Astrocyte of the spinal cord (primary cell): ENCODE measurements at regions not wholly inside any gene's neighbourhood (a gene's known extent, or its start where the extent isn't known, plus 50 kb on each side); places are given as distances from the start of the nearest gene placed in this dataset.

Experiments used
- DNase-seq: peaks from one replicate; pipeline ENCODE4 v3.0.0; 2011; ENCODE audit warnings: low read depth, low spot score
- H3K4me3 ChIP-seq: 2 replicates; pipeline ENCODE4 v1.5.1; 2011; ENCODE audit warnings: low read depth, mild to moderate bottlenecking, low read length, moderate library complexity
- in situ Hi-C: cut with HindIII; loops from 2 replicates; pipeline ENCODE4 v1.10.0; 2017; ENCODE audit warnings: low sequenced_read_pairs
- TF ChIP-seq, protein P1 (sequence below): IDR thresholded peaks from 2 replicates; pipeline ENCODE4 v1.5.1; 2012; ENCODE audit warnings: low read depth, mild to moderate bottlenecking, low read length, inconsistent platforms

DNA sequence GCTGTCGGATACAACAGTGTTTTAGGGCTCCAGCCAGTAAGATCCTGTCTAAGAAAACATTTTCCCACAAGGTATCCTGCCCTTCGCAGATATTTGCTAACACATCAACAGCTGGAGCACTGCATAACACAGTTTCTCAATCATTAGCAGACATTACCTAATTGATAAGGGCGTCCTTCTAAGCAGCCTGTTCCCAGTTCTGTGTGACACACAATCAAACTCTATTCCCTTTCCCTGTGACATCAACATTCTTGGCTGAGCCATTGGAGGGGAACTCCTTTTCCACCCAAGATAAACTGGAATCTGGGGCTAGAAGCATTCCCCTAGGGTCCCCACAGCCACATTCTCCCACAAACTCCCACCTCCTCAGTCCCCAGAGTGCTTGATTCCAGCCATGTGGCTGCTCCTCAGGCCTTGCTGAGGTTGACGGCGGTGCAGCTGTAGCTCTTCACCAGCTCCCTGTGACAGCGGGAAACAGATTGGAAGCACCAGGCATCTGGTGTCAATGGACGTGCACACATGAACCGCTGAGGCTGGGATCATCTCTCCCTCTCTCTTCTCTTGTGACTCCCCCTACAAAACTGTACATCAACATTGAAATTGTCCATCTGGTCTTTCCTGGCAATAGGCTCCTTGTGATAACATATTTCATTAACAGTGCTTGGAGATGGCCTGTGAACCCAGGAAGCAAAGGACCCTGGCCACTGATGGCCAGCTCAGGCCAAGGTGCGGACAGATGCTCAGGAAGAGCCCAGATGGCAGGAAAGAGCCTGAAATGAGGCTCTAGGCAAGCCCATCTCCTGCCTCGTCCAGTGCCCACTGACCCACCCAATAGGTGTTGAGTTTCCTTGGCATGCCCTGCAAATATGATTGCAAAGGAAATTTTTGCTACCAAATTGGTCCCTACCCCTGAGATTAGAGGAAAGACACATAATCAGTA is 131.1 kb upstream of the TBX20 start:
- DNase-seq, result no peak
- H3K4me3 ChIP-seq, result no peak overlapping the region
- TF ChIP-seq, protein P1, sequence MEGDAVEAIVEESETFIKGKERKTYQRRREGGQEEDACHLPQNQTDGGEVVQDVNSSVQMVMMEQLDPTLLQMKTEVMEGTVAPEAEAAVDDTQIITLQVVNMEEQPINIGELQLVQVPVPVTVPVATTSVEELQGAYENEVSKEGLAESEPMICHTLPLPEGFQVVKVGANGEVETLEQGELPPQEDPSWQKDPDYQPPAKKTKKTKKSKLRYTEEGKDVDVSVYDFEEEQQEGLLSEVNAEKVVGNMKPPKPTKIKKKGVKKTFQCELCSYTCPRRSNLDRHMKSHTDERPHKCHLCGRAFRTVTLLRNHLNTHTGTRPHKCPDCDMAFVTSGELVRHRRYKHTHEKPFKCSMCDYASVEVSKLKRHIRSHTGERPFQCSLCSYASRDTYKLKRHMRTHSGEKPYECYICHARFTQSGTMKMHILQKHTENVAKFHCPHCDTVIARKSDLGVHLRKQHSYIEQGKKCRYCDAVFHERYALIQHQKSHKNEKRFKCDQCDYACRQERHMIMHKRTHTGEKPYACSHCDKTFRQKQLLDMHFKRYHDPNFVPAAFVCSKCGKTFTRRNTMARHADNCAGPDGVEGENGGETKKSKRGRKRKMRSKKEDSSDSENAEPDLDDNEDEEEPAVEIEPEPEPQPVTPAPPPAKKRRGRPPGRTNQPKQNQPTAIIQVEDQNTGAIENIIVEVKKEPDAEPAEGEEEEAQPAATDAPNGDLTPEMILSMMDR, result no peak
- in situ Hi-C loops, result no loop called here

- in situ Hi-C loops, result no loop called here
- H3K4me3 ChIP-seq, result no peak overlapping the region
- TF ChIP-seq, protein P1, result no peak
- no peak for DNase-seq
Observed at GRCh38 chr7:35380739-35381224, 126.9 kb upstream of the TBX20 start.

DNA sequence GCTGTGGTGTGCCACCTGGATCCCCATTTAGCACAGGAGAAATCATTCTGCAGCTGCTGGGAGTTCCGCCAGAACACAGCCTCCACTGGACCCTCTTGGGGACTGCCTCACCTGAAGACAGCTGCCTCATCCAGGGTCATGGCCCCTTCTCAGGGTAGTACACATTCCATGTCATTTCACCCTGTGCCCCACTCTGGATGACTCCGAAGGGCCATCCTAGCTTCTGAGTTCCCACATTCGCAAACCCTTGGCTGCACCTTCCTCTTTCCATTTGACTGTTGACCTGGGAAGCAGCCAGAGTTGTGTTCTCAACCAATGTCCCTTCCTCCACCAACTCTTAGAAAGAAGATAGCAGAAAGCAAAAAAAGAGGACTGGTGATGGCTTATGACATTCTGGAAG is 125.6 kb upstream of the TBX20 start:
- in situ Hi-C loops, result no loop called here
- DNase-seq, result no peak
- TF ChIP-seq, protein P1, result no peak
- no peak overlapping the region for H3K4me3 ChIP-seq

DNA sequence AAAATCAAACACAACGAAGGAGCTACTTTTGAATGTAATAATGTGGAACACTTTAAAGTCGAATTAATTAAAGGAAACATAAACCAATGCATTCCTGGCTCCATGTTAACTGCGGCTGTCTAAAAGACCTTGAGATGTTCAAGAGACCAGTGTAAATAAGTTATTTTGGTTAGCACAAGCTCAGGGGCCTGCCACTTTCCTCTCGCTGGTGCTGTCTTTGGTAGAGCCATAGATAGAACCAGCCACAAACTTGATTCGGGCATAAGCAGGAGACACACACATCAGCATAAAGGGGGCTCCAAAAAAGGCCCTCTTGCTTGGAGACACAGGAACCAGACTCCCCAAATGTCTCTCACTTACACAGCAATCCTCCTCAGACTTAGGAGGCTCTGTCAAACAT is 121.6 kb upstream of the TBX20 start:
- in situ Hi-C loops, result no loop called here
- DNase-seq, result no peak
- no peak overlapping the region for H3K4me3 ChIP-seq
- TF ChIP-seq, protein P1, result no peak

- TF ChIP-seq, protein P1, result no peak
- in situ Hi-C loops, result no loop called here
- no peak for DNase-seq
- H3K4me3 ChIP-seq, result no peak overlapping the region
Observed at GRCh38 chr7:35374858-35375257, 121.0 kb upstream of the TBX20 start.

- DNase-seq, result no peak
- in situ Hi-C loops, result no loop called here
- no peak overlapping the region for H3K4me3 ChIP-seq
- TF ChIP-seq, protein P1, result no peak
Observed at GRCh38 chr7:35371221-35371620, 117.3 kb upstream of the TBX20 start.
